HCT116 (cell line): ENCODE measurements at regions not wholly inside any gene's neighbourhood (a gene's known extent, or its start where the extent isn't known, plus 50 kb on each side); places are given as distances from the start of the nearest gene placed in this dataset.

ENCODE experiments used
- ATAC-seq: fragments of 200-7000 bp; cut with Tn5 transposase; 2 replicates; pipeline ENCODE4 v1.9.1; 2020; ENCODE audit warnings: mild to moderate bottlenecking, moderate library complexity
- BruUV-seq: library from RNA; stranded (reverse); fragments of 400-500 nt; replicated peaks from 2 replicates; lab custom pipeline; 2021; lab: Mats Ljungman, UMichigan
- CTCF ChIA-PET: fragments of 300-600 bp; sonication (Branson Sonifier 250); formaldehyde crosslinking; loops from one replicate; lab custom pipeline; 2021; ENCODE audit warnings: antibody characterized with exemption; lab: Charles Lee
- POLR2A ChIA-PET: fragments of 300-600, 350-600 bp; sonication (Branson Sonifier 250); formaldehyde crosslinking; loops from one replicate; lab custom pipeline; 2021; ENCODE audit warnings: antibody characterized with exemption; lab: Charles Lee
- RAD21 ChIA-PET, 2 experiments: fragments of 300-600 bp; sonication (Branson Sonifier 250); formaldehyde crosslinking; loops; one replicate each; lab custom pipeline; 2023; ENCODE audit warnings: low total read pairs in 2 of 2; ENCODE audit not compliant: uncharacterized antibody in 2 of 2, unreplicated experiment in 2 of 2, low non-redundant PET in 1 of 2; lab: Charles Lee
- DNase-seq: peaks from one replicate; pipeline ENCODE4 v3.0.0-alpha.2; 2010; ENCODE audit warnings: low read depth, low spot score
- H2AFZ ChIP-seq: fragments of 200-600 bp; shearing (Covaris generic), sonication (generic); 2 replicates; pipeline ENCODE4 v1.6.1; 2017; ENCODE audit warnings: low read depth, mixed run types, mixed read lengths, antibody characterized with exemption, low read length; ENCODE audit not compliant: poor library complexity, severe bottlenecking
- H3K27ac ChIP-seq: 2 replicates; pipeline ENCODE4 v1.5.1; 2012; ENCODE audit warnings: low read depth, low read length
- H3K27me3 ChIP-seq: fragments of 200-600 bp; sonication (generic); 2 replicates; pipeline ENCODE4 v1.6.1; 2016; ENCODE audit warnings: mixed run types, low read length, mixed read lengths; ENCODE audit not compliant: insufficient read depth
- H3K36me3 ChIP-seq, 2 experiments: fragments of 200-500 bp in 1 of 2; fragments of 200-600 bp in 1 of 2; sonication (Bioruptor generic) in 1 of 2; sonication (generic) in 1 of 2; 2 replicates each; pipeline versions ENCODE4 v1.5.1 to v1.6.1; 2014 to 2016; ENCODE audit warnings: low read length in 2 of 2, inconsistent platforms in 1 of 2, mixed read lengths in 1 of 2, mixed run types in 1 of 2; ENCODE audit not compliant: insufficient read depth in 2 of 2, control insufficient read depth in 1 of 2
- H3K4me1 ChIP-seq, 2 experiments: fragments of 200-600 bp in 1 of 2; sonication (generic) in 1 of 2; 2 replicates each; pipeline versions ENCODE4 v1.5.1 to v1.6.1; 2012 to 2017; ENCODE audit warnings: low read length in 2 of 2, inconsistent platforms in 1 of 2, mild to moderate bottlenecking in 1 of 2, mixed read lengths in 1 of 2, mixed run types in 1 of 2, moderate library complexity in 1 of 2; ENCODE audit not compliant: insufficient read depth in 2 of 2, control insufficient read depth in 1 of 2
- H3K4me2 ChIP-seq: fragments of 200-600 bp; sonication (generic); 2 replicates; pipeline ENCODE4 v1.6.1; 2017; ENCODE audit warnings: mixed run types, low read length, mixed read lengths
- H3K4me3 ChIP-seq, 2 experiments: fragments of 200-600 bp in 1 of 2; sonication (generic) in 1 of 2; replicated peaks in 1 of 2; 2 replicates each; pipeline ENCODE4 v1.5.1; 2011 to 2016; ENCODE audit warnings: low read length in 2 of 2, control low read depth in 1 of 2, low read depth in 1 of 2, mild to moderate bottlenecking in 1 of 2, mixed read lengths in 1 of 2, mixed run types in 1 of 2
- H3K79me2 ChIP-seq: fragments of 200-600 bp; sonication (generic); 2 replicates; pipeline ENCODE4 v1.6.1; 2017; ENCODE audit warnings: mild to moderate bottlenecking, mixed run types, low read length, moderate library complexity, mixed read lengths; ENCODE audit not compliant: insufficient read depth
- H3K9ac ChIP-seq: fragments of 200-600 bp; sonication (generic); 2 replicates; pipeline ENCODE4 v1.6.1; 2016; ENCODE audit warnings: low read length, mixed read lengths
- H3K9me2 ChIP-seq: fragments of 200-600 bp; sonication (generic), shearing (Covaris generic); 2 replicates; pipeline ENCODE4 v1.6.1; 2017; ENCODE audit warnings: mixed run types, mild to moderate bottlenecking, moderate library complexity; ENCODE audit not compliant: insufficient read depth
- H3K9me3 ChIP-seq, 2 experiments: fragments of 200-500 bp in 1 of 2; fragments of 200-600 bp in 1 of 2; sonication (Bioruptor generic) in 1 of 2; sonication (generic) in 1 of 2; 2 replicates each; pipeline ENCODE4 v1.6.1; 2014 to 2017; ENCODE audit warnings: low read length in 2 of 2, mixed read lengths in 2 of 2, inconsistent platforms in 1 of 2, low read depth in 1 of 2, mild to moderate bottlenecking in 1 of 2, mixed run types in 1 of 2, moderate library complexity in 1 of 2; ENCODE audit not compliant: control insufficient read depth in 1 of 2, insufficient read depth in 1 of 2
- H4K20me1 ChIP-seq: fragments of 200-600 bp; sonication (generic), shearing (Covaris generic); 2 replicates; pipeline ENCODE4 v1.6.1; 2017; ENCODE audit warnings: mixed run types, mild to moderate bottlenecking, moderate library complexity; ENCODE audit not compliant: insufficient read depth
- ATF3 ChIP-seq: IDR thresholded peaks from 2 replicates; pipeline ENCODE4 v1.6.1; 2012
- CBX3 ChIP-seq: IDR thresholded peaks from 2 replicates; pipeline ENCODE4 v1.6.1; 2012; ENCODE audit warnings: low read depth
- CEBPB ChIP-seq: IDR thresholded peaks from 2 replicates; pipeline ENCODE4 v1.6.1; 2012; ENCODE audit warnings: low read depth
- EGR1 ChIP-seq: IDR thresholded peaks from 2 replicates; pipeline ENCODE4 v1.6.1; 2012; ENCODE audit warnings: low read depth
- EZH2 ChIP-seq: fragments of 200-600 bp; sonication (generic); IDR thresholded peaks from 2 replicates; pipeline ENCODE4 v1.6.1; 2017; ENCODE audit warnings: antibody characterized with exemption, mixed run types
- EZH2phosphoT487 ChIP-seq: fragments of 200-600 bp; IDR thresholded peaks from 2 replicates; pipeline ENCODE4 v1.6.1; 2018; ENCODE audit warnings: antibody characterized with exemption, borderline replicate concordance
- FOSL1 ChIP-seq: IDR thresholded peaks from 2 replicates; pipeline ENCODE4 v1.6.1; 2012; ENCODE audit warnings: low read depth
- JUND ChIP-seq: IDR thresholded peaks from 2 replicates; pipeline ENCODE4 v1.6.1; 2012
- POLR2A ChIP-seq: IDR thresholded peaks from 2 replicates; pipeline ENCODE4 v1.7.0; 2011; ENCODE audit warnings: borderline replicate concordance; ENCODE audit not compliant: insufficient read depth, insufficient read length; ENCODE audit errors: extremely low read depth
- POLR2AphosphoS5 ChIP-seq: IDR thresholded peaks from 2 replicates; pipeline ENCODE4 v1.6.1; 2011; ENCODE audit warnings: mild to moderate bottlenecking, low read depth, low read length, moderate library complexity
- RAD21 ChIP-seq: IDR thresholded peaks from 2 replicates; pipeline ENCODE4 v1.6.1; 2012; ENCODE audit warnings: low read depth, mild to moderate bottlenecking
- REST ChIP-seq: IDR thresholded peaks from 2 replicates; pipeline ENCODE4 v1.6.1; 2012; ENCODE audit warnings: low read depth
- SP1 ChIP-seq: IDR thresholded peaks from 2 replicates; pipeline ENCODE4 v1.6.1; 2012; ENCODE audit warnings: low read depth
- SRF ChIP-seq: IDR thresholded peaks from 2 replicates; pipeline ENCODE4 v1.6.1; 2012; ENCODE audit warnings: low read depth
- TCF7L2 ChIP-seq: IDR thresholded peaks from 2 replicates; pipeline ENCODE4 v1.7.0; 2011; ENCODE audit warnings: borderline replicate concordance, inconsistent platforms; ENCODE audit not compliant: insufficient read depth, insufficient read length; ENCODE audit errors: extremely low read depth
- YY1 ChIP-seq: IDR thresholded peaks from 2 replicates; pipeline ENCODE4 v1.6.1; 2011; ENCODE audit warnings: low read length, low read depth, moderate library complexity, mild to moderate bottlenecking; ENCODE audit not compliant: insufficient replicate concordance; ENCODE audit errors: extremely low read depth
- ZNF274 ChIP-seq: fragments of 200-500 bp; sonication (Bioruptor generic); IDR thresholded peaks from 2 replicates; pipeline ENCODE4 v1.6.1; 2014; ENCODE audit warnings: mild to moderate bottlenecking, low read depth, low read length, inconsistent platforms
- intact Hi-C: fragments of 100-400 bp; cut with micrococcal nuclease; formaldehyde crosslinking; loops from 2 replicates; pipeline ENCODE4 v1.10.0; 2022

- H3K27me3 ChIP-seq = no peaks in the 10 kb centered on the region
- no peaks in the 10 kb centered on the region for H3K79me2 ChIP-seq
- H3K9ac ChIP-seq = no peak overlapping the region
- no peaks in the 10 kb centered on the region for H3K9me3 ChIP-seq
- BruUV-seq = no TSS peak
- no peaks in the 10 kb centered on the region for H3K9me2 ChIP-seq
- CTCF ChIA-PET = no interaction called here
- RAD21 ChIA-PET = no interaction called here
- no peak for TF ChIP-seq EZH2phosphoT487
- no peak overlapping the region for H3K27ac ChIP-seq
- intact Hi-C loops = no loop called here
- H2AFZ ChIP-seq = no peak overlapping the region
- H3K4me2 ChIP-seq = no peak overlapping the region
- H4K20me1 ChIP-seq = no peaks in the 10 kb centered on the region
- DNase-seq = no peak
- POLR2A ChIA-PET = no interaction called here
- peaks cover 5 to 24% of the 10 kb centered on the region in 2 experiments; a peak in 3 of 4 replicates for H3K4me1 ChIP-seq
- H3K4me3 ChIP-seq = no peak overlapping the region
- no peak for ATAC-seq
- H3K36me3 ChIP-seq = no peaks in the 10 kb centered on the region
These were observed 667.5 kb downstream of the UTRN start for GRCh38 chr6:144952456-144953240.

GRCh38 chr6:144953552-144954240 lies 668.6 kb downstream of the UTRN start:
- Histone ChIP-seq H3K27ac (no peak overlapping the region), H3K79me2 (no peaks in the 10 kb centered on the region), H3K9me2 (no peaks in the 10 kb centered on the region), H4K20me1 (no peaks in the 10 kb centered on the region), H3K27me3 (no peaks in the 10 kb centered on the region), H3K9ac (no peak overlapping the region), H3K4me1 (peaks cover 5 to 24% of the 10 kb centered on the region in 2 experiments; a peak in 3 of 4 replicates), H3K9me3 (no peaks in the 10 kb centered on the region), H3K4me3 (no peak overlapping the region), H3K4me2 (peak overlapping the region; percentile 42), H3K36me3 (no peaks in the 10 kb centered on the region), H2AFZ (peak overlapping the region; percentile 77)
- intact Hi-C loops = no loop called here
- peak; percentile 45 for DNase-seq
- ATAC-seq = peak; percentile 91
- POLR2A ChIA-PET = no interaction called here
- BruUV-seq = no TSS peak
- CTCF ChIA-PET = no interaction called here
- RAD21 ChIA-PET = no interaction called here
- TF ChIP-seq CEBPB = no peak
- no peak for TF ChIP-seq REST
- TF ChIP-seq EZH2phosphoT487 = no peak
- no peak for TF ChIP-seq ZNF274
- no peak for TF ChIP-seq POLR2A
- TF ChIP-seq RAD21 = no peak
- no peak for TF ChIP-seq JUND
- peak; percentile 12; the same call in 1 of the 2 replicates for TF ChIP-seq CBX3
- TF ChIP-seq EZH2 = no peak
- TF ChIP-seq EGR1 = no peak
- TF ChIP-seq SRF = no peak
- TF ChIP-seq TCF7L2 = no peak
- TF ChIP-seq YY1 = no peak
- TF ChIP-seq POLR2AphosphoS5 = peak; percentile 17; the same call in 1 of the 2 replicates
- TF ChIP-seq SP1 = 0 out of 2 replicates have a peak, but pooled peaks have one; percentile 20
- TF ChIP-seq ATF3 = no peak
- 0 out of 2 replicates have a peak, but pooled peaks have one; percentile 16 for TF ChIP-seq FOSL1
